Stimulated activated CD4-positive, alpha-beta T cell treated with anti-CD3 and anti-CD28 coated beads, Interleukin-4, amount 100 ng/mL, for 4 hours (primary cell): ENCODE measurements at regions not wholly inside any gene's neighbourhood (a gene's known extent, or its start where the extent isn't known, plus 50 kb on each side); places are given as distances from the start of the nearest gene placed in this dataset.
"Not testable (repeated sequence)": the region's sequence is repeated elsewhere in the genome, so short reads cannot be mapped to it uniquely, and the experiment has no call there.

Experiments
- DNase-seq, 2 experiments: peaks; one replicate each; pipeline ENCODE4 v3.0.0-alpha.2; 2020

DNA sequence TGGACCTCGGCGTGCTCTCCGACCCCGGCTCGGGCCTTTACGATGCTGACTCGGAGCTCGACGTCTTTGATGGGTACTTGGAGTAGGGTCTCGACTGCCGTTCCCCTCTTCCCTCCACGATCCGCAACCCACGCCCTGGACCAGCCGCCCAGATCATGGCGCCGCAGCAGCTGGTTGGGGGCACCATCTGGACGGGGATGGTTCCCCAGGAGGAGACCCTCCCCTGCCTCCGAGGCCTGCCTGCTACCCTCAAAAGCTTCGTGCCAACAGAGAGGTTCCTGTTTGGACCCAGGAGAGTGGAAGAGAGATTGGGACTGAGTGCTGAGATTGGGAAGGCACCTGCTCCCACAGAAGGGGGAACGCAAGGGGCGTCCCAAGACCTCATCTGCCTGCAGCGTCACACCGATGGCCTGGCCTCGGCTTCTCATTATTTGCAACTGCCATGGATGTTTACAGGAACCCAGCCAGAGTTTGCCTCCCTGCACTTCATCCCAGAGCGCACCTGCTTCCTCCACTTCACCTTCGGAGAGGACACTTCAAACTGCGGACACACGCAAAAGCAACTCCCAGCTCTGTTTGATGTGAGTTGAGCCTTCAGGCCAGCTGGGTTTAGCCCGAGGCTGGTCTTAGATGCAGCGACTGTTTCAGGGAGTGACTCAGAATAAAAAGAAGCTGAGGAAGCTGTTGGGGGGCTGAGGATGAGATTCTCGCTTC is 58.9 kb downstream of the GOLGA6L7 start:
- peak in 1 of 2 experiments; percentile 19 for DNase-seq

DNA sequence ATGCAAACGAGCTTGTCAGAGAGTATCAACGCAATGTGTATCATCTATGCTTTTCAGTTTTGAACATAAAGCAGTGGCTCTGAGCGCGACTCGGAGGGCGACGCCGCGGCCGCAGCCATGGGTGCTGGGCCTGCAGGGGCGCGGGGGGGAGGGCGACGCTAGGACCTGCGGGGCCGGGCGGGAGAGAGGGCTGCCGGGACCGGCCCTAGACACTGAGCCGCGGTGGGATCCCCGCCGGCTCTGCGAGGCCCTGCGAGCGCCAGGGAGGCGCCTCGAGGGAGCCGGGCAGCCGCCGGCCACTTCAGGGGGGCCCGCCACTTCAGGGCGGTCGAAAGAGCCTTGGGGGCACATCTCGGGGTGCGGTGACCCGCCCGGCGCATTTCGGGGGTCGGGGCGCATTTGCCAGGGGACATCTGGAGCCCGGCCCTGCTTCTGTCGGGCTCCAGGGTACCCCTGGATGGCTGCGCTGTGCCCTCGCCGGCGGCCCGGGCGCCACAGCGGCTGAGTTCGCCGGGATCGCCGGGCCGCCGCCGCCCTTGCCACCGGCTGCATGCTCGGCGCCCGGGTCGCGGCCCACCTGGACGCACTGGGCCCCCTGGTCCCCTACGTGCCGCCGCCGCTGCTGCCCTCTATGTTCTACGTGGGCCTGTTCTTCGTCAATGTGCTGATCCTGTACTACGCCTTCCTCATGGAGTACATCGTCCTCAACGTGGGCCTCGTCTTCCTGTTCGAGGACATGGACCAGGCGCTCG is 59.6 kb downstream of the GOLGA6L7 start:
- DNase-seq: not testable (repeated sequence)

DNA sequence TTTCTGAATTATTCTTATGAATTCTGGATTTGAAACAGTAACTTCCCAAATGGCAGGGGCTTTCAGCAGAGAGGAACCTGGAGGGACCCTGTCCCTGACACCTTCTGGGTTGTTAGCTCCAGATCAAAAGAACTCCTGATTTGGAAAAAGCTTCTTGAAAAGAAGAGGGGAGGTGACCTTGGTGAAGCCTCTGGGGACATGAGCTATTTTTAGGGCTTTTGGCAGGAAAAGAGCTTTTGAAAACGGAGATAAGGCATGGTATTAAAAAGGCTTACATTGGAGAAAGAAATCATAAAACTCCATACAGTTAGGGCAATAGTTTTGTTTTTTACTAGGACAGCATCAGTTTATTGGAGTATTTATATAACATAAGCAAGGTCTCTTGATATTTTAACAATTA is 60.3 kb downstream of the GOLGA6L7 start:
- DNase-seq: not testable (repeated sequence)

DNA sequence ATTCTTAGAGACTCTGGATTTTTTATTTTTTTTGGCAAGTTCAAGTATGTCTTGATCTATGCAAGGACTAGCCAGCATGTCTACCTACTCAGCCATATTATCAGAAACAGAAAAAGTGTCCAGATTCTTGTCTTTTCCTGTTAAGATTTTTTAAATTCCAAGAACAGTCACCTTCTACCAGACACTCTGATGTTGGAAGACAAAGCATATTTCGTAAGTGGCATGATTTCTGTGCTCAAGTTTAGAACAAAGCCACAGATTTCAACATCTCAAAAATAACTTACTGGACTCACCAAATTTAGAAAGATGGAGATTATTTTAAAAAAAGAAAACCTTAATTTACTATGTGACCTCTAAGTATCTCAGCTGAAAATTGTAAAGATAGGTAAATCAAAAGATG is 61.9 kb downstream of the GOLGA6L7 start:
- DNase-seq: no peak

DNA sequence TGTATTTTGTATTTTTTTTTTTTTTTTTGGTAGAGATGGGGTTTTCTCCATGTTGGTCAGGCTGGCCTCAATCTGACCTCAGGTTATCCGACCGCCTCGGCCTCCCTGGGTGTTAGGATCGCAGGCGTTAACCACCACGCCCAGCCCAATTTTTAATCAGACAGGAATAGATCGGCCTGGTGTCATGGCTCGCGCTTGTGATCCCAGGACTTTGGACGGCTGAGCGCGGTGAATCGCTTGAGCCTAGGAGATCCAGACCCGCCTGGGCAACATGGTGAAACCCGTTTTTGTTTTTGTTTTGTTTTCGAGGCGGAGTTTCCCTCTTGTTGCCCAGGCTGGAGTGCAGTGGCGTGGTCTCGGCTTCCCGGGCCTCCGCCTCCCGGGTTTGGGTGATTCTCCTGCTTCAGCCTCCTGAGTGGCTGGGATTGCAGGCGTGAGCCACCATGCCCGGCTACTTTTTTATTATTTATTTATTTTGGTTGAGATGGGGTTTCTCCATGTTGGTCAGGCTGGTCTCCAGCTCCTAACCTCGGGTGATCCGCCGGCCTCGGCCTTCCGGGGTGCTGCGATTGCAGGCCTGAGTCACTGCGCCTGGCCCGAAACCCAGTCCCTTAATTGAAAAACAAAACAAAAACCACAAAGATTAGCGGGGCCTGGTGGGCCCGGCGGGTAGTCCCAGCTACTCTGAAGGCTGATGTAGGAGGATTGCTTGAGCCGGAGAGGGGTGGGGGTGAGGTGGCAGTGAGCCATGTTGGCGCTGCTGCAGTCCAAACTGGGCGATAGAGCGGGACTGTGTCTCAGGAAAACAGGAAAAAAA is 63.9 kb downstream of the GOLGA6L7 start:
- not testable (repeated sequence) for DNase-seq

DNA sequence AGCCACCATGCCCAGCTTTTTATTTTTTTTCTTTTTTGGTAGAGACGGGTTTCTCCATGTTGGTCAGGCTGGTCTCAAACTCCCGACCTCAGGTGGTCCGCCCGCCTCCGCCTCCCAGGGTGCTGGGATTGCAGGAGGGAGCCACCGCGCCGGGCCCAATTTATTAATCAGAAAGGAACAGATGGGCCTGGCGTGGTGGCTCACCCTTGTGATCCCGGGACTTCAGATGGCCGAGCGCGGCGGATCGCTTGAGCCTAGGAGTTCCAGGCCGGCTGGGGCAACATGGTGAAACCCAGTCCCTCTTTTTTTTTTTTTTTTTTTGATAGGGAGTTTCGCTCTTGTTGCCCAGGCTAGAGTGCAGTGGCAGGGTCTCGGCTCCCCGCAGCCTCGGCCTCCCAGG is 64.6 kb downstream of the GOLGA6L7 start:
- DNase-seq: no peak

DNA sequence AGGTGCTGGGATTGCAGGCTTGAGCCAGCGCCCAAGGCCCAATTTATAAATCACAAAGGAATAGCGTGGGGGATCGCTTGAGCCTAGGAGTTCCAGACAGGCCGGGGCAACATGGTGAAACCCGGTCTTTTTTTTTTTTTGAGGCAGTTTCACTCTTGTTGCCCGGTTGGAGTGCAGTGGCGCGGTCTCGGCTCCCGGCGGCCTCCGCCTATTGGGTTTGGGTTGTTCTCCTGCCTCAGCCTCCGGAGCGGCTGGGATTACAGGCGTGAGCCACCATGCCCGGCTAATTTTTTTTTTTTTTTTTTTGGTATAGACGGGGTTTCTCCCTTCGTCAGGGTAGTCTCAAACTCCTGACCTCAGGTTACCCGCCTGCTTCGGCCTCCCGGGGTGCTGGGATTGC is 65.0 kb downstream of the GOLGA6L7 start:
- no peak for DNase-seq

DNA sequence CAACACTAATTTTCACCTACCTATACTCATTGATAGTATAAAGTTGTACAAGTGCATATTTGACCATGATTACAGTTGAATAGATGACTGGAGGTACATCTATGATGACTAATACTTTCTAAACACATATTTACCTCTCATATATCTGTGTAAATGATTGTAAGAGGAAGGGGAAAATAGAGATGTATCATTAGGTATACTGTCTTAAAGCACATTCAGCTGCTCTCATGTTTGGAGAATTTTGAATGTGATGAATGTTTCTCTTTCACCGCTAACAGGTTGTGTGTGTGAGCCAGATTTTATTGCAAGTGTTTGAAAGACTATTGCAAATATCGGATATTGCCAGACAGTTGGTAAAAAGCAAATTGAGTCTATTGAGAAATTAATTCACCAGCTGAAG is 66.2 kb upstream of the GOLGA8M start:
- DNase-seq: not testable (repeated sequence)

DNA sequence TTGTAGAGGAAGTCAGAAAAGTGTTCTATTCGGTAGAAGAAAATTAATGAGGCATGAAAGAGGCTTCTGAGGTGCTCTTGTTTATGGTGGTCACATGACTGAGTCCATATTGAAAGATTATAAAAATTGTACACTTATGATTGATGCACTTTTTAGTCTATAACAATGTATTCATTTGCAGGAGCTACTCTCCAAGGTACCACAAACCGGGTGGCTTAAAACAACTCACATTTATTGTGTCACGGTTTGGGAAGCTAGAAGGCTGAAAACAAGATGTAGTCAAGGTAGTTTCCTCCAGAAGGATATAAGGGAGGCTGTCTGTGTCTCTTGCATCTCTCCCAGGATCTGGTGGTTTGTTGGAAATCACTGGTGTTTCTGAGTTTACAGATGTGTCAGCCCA is 60.6 kb upstream of the GOLGA8M start:
- not testable (repeated sequence) for DNase-seq
